ENCODE measurements at regions not wholly inside any gene's neighbourhood (a gene's known extent, or its start where the extent isn't known, plus 50 kb on each side); places are given as distances from the start of the nearest gene placed in this dataset.
A peak's percentile ranks its signal among the peaks of the same experiment; 100 is the strongest.

- no peaks in the 10 kb centered on the region for H3K27me3 Mint-ChIP-seq
- peak overlapping the region; percentile 73 for H3K27ac Mint-ChIP-seq
- H3K9me3 Mint-ChIP-seq: peaks cover 5% of the 10 kb centered on the region
- H3K4me3 Mint-ChIP-seq: peak overlapping the region; percentile 73
- peak; percentile 21 for ATAC-seq (replicated peaks)
- H3K4me1 Mint-ChIP-seq: peaks cover 23% of the 10 kb centered on the region
- H3K36me3 Mint-ChIP-seq (ENCODE audit: low read depth): no peaks in the 10 kb centered on the region
These were observed 168.6 kb downstream of the TRIM33 start for GRCh38 chr1:114342376-114342775.

- Mint-ChIP-seq H3K9me3 (peaks cover 5% of the 10 kb centered on the region), H3K27ac (peak overlapping the region; percentile 73), H3K4me3 (peak overlapping the region; percentile 73), H3K4me1 (peaks cover 23% of the 10 kb centered on the region), H3K36me3 (ENCODE audit: low read depth) (no peaks in the 10 kb centered on the region), H3K27me3 (no peaks in the 10 kb centered on the region)
- ATAC-seq (replicated peaks): no peak
These were observed 169.1 kb downstream of the TRIM33 start for GRCh38 chr1:114341856-114342255.

- peak; percentile 79 for ATAC-seq (replicated peaks)
- H3K4me1 Mint-ChIP-seq: peaks cover 21% of the 10 kb centered on the region
These were observed 169.7 kb downstream of the TRIM33 start for GRCh38 chr1:114341299-114341698.

GRCh38 chr1:114340892-114341291 is 170.1 kb downstream of the TRIM33 start:
- Mint-ChIP-seq H3K9me3 (peaks cover 5% of the 10 kb centered on the region), H3K27me3 (no peaks in the 10 kb centered on the region), H3K27ac (peak overlapping the region; percentile 73), H3K36me3 (ENCODE audit: low read depth) (no peaks in the 10 kb centered on the region), H3K4me3 (peak overlapping the region; percentile 73), H3K4me1 (peaks cover 19% of the 10 kb centered on the region)
- peak; percentile 44 for ATAC-seq (replicated peaks)

More at GRCh38 chr1:114341299-114341698, 169.7 kb downstream of the TRIM33 start:
- peaks cover 5% of the 10 kb centered on the region for H3K9me3 Mint-ChIP-seq
- H3K27ac Mint-ChIP-seq: peak overlapping the region; percentile 73
- H3K4me3 Mint-ChIP-seq: peak overlapping the region; percentile 73
- H3K36me3 Mint-ChIP-seq (ENCODE audit: low read depth): no peaks in the 10 kb centered on the region
- H3K27me3 Mint-ChIP-seq: no peaks in the 10 kb centered on the region

GRCh38 chr1:114339379-114339778 is 171.6 kb downstream of the TRIM33 start:
- Mint-ChIP-seq H3K27ac (peak overlapping the region; percentile 31), H3K9me3 (peaks cover 5% of the 10 kb centered on the region), H3K27me3 (no peaks in the 10 kb centered on the region), H3K4me3 (no peak overlapping the region), H3K36me3 (ENCODE audit: low read depth) (no peaks in the 10 kb centered on the region), H3K4me1 (peaks cover 28% of the 10 kb centered on the region)
- ATAC-seq (replicated peaks): no peak

GRCh38 chr1:114338191-114338890 is 172.7 kb downstream of the TRIM33 start:
- Mint-ChIP-seq H3K4me1 (peaks cover 32% of the 10 kb centered on the region), H3K36me3 (ENCODE audit: low read depth) (no peaks in the 10 kb centered on the region), H3K27ac (no peak overlapping the region), H3K27me3 (no peaks in the 10 kb centered on the region), H3K4me3 (no peak overlapping the region), H3K9me3 (peaks cover 5% of the 10 kb centered on the region)
- no peak for ATAC-seq (replicated peaks)

- no peaks in the 10 kb centered on the region for H3K27me3 Mint-ChIP-seq
- peaks cover 28% of the 10 kb centered on the region for H3K4me1 Mint-ChIP-seq
- peaks cover 5% of the 10 kb centered on the region for H3K9me3 Mint-ChIP-seq
- H3K4me3 Mint-ChIP-seq: no peak overlapping the region
- no peaks in the 10 kb centered on the region for H3K36me3 Mint-ChIP-seq (ENCODE audit: low read depth)
- no peak overlapping the region for H3K27ac Mint-ChIP-seq
- no peak for ATAC-seq (replicated peaks)
These were observed 173.6 kb downstream of the TRIM33 start for GRCh38 chr1:114337417-114337816.

GRCh38 chr1:114336360-114336759 is 174.6 kb downstream of the TRIM33 start:
- Mint-ChIP-seq H3K27ac (no peak overlapping the region), H3K4me3 (no peak overlapping the region), H3K36me3 (ENCODE audit: low read depth) (no peaks in the 10 kb centered on the region), H3K4me1 (peaks cover 27% of the 10 kb centered on the region), H3K27me3 (no peaks in the 10 kb centered on the region), H3K9me3 (peaks cover 4% of the 10 kb centered on the region)
- ATAC-seq (replicated peaks): no peak

GRCh38 chr1:114335273-114335672 is 175.7 kb downstream of the TRIM33 start:
- Mint-ChIP-seq H3K9me3 (no peaks in the 10 kb centered on the region), H3K4me3 (no peak overlapping the region), H3K27ac (peak overlapping the region; percentile 40), H3K27me3 (no peaks in the 10 kb centered on the region), H3K36me3 (ENCODE audit: low read depth) (no peaks in the 10 kb centered on the region), H3K4me1 (peaks cover 29% of the 10 kb centered on the region)
- no peak for ATAC-seq (replicated peaks)

- Mint-ChIP-seq H3K4me1 (peaks cover 32% of the 10 kb centered on the region), H3K27ac (peak overlapping the region; percentile 40), H3K27me3 (no peaks in the 10 kb centered on the region), H3K36me3 (ENCODE audit: low read depth) (no peaks in the 10 kb centered on the region), H3K9me3 (no peaks in the 10 kb centered on the region), H3K4me3 (peak overlapping the region; percentile 3)
- peak; percentile 21 for ATAC-seq (replicated peaks)
These were observed 176.7 kb downstream of the TRIM33 start for GRCh38 chr1:114334297-114334696.

- peak overlapping the region; percentile 5 for H3K4me3 Mint-ChIP-seq
- no peaks in the 10 kb centered on the region for H3K9me3 Mint-ChIP-seq
- ATAC-seq (replicated peaks): no peak
- H3K27me3 Mint-ChIP-seq: no peaks in the 10 kb centered on the region
- H3K36me3 Mint-ChIP-seq (ENCODE audit: low read depth): no peaks in the 10 kb centered on the region
- H3K27ac Mint-ChIP-seq: no peak overlapping the region
- peaks cover 38% of the 10 kb centered on the region for H3K4me1 Mint-ChIP-seq
These were observed 177.3 kb downstream of the TRIM33 start for GRCh38 chr1:114333690-114334089.

- H3K9me3 Mint-ChIP-seq: no peaks in the 10 kb centered on the region
- H3K27ac Mint-ChIP-seq: no peak overlapping the region
- ATAC-seq (replicated peaks): no peak
- peaks cover 38% of the 10 kb centered on the region for H3K4me1 Mint-ChIP-seq
- H3K36me3 Mint-ChIP-seq (ENCODE audit: low read depth): no peaks in the 10 kb centered on the region
- H3K4me3 Mint-ChIP-seq: no peak overlapping the region
- H3K27me3 Mint-ChIP-seq: no peaks in the 10 kb centered on the region
These were observed 178.3 kb upstream of the SYT6 start for GRCh38 chr1:114331936-114332335.

- peak; percentile 73 for ATAC-seq (replicated peaks)
- no peaks in the 10 kb centered on the region for H3K9me3 Mint-ChIP-seq
- H3K36me3 Mint-ChIP-seq (ENCODE audit: low read depth): no peaks in the 10 kb centered on the region
- no peak overlapping the region for H3K27ac Mint-ChIP-seq
- no peaks in the 10 kb centered on the region for H3K27me3 Mint-ChIP-seq
- H3K4me3 Mint-ChIP-seq: no peak overlapping the region
- peaks cover 38% of the 10 kb centered on the region for H3K4me1 Mint-ChIP-seq
These were observed 176.8 kb upstream of the SYT6 start for GRCh38 chr1:114330451-114330983.

GRCh38 chr1:114328361-114328904 is 174.8 kb upstream of the SYT6 start:
- Mint-ChIP-seq H3K27me3 (no peaks in the 10 kb centered on the region), H3K36me3 (ENCODE audit: low read depth) (no peaks in the 10 kb centered on the region), H3K4me3 (no peak overlapping the region), H3K4me1 (peaks cover 26% of the 10 kb centered on the region), H3K27ac (no peak overlapping the region), H3K9me3 (no peaks in the 10 kb centered on the region)
- no peak for ATAC-seq (replicated peaks)

- Mint-ChIP-seq H3K4me3 (no peak overlapping the region), H3K27ac (no peak overlapping the region), H3K36me3 (ENCODE audit: low read depth) (no peaks in the 10 kb centered on the region), H3K9me3 (no peaks in the 10 kb centered on the region), H3K27me3 (no peaks in the 10 kb centered on the region), H3K4me1 (peaks cover 13% of the 10 kb centered on the region)
- ATAC-seq (replicated peaks): no peak
These were observed 170.9 kb upstream of the SYT6 start for GRCh38 chr1:114324662-114324965.

Data from activated T-helper 17 cell treated with anti-CD3 and anti-CD28 coated beads, Interleukin-2, amount 50 U/mL, for 72 hours (primary cell).